Natural killer cell (primary cell): ENCODE measurements at regions not wholly inside any gene's neighbourhood (a gene's known extent, or its start where the extent isn't known, plus 50 kb on each side); places are given as distances from the start of the nearest gene placed in this dataset.

Source experiments
- ATAC-seq, 3 donors: fragments of 150-1000 bp in 2 of 3; fragments of 200-7000 bp in 1 of 3; cut with Tn5 transposase; 1 replicate in 1 of 3; 2 replicates in 2 of 3; pipeline ENCODE4 v1.10.0; 2021; ENCODE audit warnings: mild to moderate bottlenecking in 2 of 3, moderate library complexity in 2 of 3
- DNase-seq, 2 donors: peaks; one replicate each; pipeline versions ENCODE4 v3.0.0 to v3.0.0-alpha.2; 2013 to 2021; ENCODE audit warnings: mixed read lengths in 1 of 2
- H3K27ac ChIP-seq: one replicate; pipeline ENCODE4 v1.5.1; 2013; ENCODE audit warnings: mild to moderate bottlenecking, low read length
- H3K27me3 ChIP-seq: one replicate; pipeline ENCODE4 v1.6.1; 2013; ENCODE audit warnings: low read length; ENCODE audit not compliant: control insufficient read depth, insufficient read depth
- H3K36me3 ChIP-seq: one replicate; pipeline ENCODE4 v1.6.1; 2013; ENCODE audit warnings: low read length; ENCODE audit not compliant: control insufficient read depth, insufficient read depth
- H3K4me1 ChIP-seq: one replicate; pipeline ENCODE4 v1.6.1; 2013; ENCODE audit warnings: low read length; ENCODE audit not compliant: control insufficient read depth, insufficient read depth
- H3K4me3 ChIP-seq: one replicate; pipeline ENCODE4 v1.5.1; 2013; ENCODE audit warnings: low read length
- H3K9me3 ChIP-seq: one replicate; pipeline ENCODE4 v1.6.1; 2013; ENCODE audit warnings: low read length; ENCODE audit not compliant: control insufficient read depth, insufficient read depth
- H3K27ac Mint-ChIP-seq, 2 donors: one replicate each; pipeline ENCODE4 v1.8.0; 2022; ENCODE audit warnings: mild to moderate bottlenecking in 2 of 2, mixed read lengths in 2 of 2, moderate library complexity in 1 of 2
- H3K27me3 Mint-ChIP-seq, 2 donors: one replicate each; pipeline ENCODE4 v1.8.0; 2022; ENCODE audit warnings: low read depth in 2 of 2, mixed read lengths in 2 of 2
- H3K36me3 Mint-ChIP-seq: one replicate; pipeline ENCODE4 v1.8.0; 2022; ENCODE audit warnings: mixed read lengths
- H3K4me1 Mint-ChIP-seq, 2 donors: one replicate each; pipeline ENCODE4 v1.8.0; 2022; ENCODE audit warnings: mixed read lengths in 2 of 2
- H3K4me3 Mint-ChIP-seq: one replicate; pipeline ENCODE4 v1.8.0; 2022; ENCODE audit warnings: mild to moderate bottlenecking, moderate library complexity, mixed read lengths
- H3K9me3 Mint-ChIP-seq, 2 donors: one replicate each; pipeline ENCODE4 v1.8.0; 2022; ENCODE audit warnings: mixed read lengths in 2 of 2
- WGBS: methylation state at CpG from one replicate; pipeline ENCODE4 v1.1.7; 2013; ENCODE audit warnings: missing lambda C conversion rate; ENCODE audit not compliant: insufficient coverage; 5-methylcytosine and 5-hydroxymethylcytosine counted together
- intact Hi-C: fragments of 100-400 bp; cut with micrococcal nuclease; formaldehyde crosslinking; loops from one replicate; pipeline ENCODE4 v1.14.2; 2022
- TF ChIP-seq, protein P1 (sequence below): fragments of 200-600 bp; IDR thresholded peaks from one replicate; pipeline ENCODE4 v1.8.0; 2022; ENCODE audit warnings: antibody characterized with exemption

DNA sequence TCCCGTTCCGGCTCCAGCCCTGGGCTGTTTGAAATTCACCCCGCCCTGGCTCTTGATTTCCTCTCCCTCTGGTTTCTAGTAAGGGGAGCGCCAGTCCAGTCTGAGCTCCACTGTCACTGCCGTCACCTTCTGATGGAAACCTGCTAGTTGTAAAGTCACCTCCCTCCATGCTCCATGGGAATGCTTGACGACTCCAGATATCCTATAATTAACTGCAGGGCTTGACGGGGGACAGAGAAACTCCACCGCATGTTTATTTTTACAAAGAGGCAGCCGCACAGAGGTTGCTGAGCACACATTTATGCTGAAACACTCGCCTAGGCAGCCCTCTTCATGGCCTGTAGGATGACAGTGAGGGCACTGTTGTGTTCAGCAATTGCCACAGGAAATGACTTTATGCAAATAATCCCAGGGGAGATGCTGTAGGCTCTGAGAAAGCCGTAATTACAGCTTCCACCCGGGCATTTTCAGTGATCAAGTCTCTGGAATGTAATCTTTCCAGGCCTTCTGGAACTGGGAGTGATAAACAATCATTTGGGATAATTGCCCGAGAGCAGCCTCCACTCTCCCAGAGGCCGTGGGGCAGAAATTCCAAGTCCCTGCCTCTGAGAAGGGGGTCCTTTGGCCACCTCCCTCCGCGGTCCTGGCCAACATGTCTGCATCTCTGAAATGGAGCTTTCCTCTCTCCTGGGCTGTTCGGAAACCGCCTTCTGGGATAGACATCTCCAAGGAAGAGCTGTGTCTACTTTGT is 300.5 kb downstream of the KLF6 start:
- Mint-ChIP-seq H3K27me3 (peaks cover 5 to 6% of the 10 kb centered on the region in 2 donors), H3K27ac (no peak overlapping the region), H3K36me3 (no peaks in the 10 kb centered on the region), H3K9me3 (peaks cover 0 to 2% of the 10 kb centered on the region in 2 donors), H3K4me3 (no peak overlapping the region), H3K4me1 (peaks cover 12 to 17% of the 10 kb centered on the region in 2 donors)
- no peak for DNase-seq
- H3K27ac ChIP-seq, result peak overlapping the region; percentile 84
- no peaks in the 10 kb centered on the region for H3K36me3 ChIP-seq
- H3K4me3 ChIP-seq, result peak overlapping the region; percentile 33
- ATAC-seq, result no peak
- TF ChIP-seq, protein P1, sequence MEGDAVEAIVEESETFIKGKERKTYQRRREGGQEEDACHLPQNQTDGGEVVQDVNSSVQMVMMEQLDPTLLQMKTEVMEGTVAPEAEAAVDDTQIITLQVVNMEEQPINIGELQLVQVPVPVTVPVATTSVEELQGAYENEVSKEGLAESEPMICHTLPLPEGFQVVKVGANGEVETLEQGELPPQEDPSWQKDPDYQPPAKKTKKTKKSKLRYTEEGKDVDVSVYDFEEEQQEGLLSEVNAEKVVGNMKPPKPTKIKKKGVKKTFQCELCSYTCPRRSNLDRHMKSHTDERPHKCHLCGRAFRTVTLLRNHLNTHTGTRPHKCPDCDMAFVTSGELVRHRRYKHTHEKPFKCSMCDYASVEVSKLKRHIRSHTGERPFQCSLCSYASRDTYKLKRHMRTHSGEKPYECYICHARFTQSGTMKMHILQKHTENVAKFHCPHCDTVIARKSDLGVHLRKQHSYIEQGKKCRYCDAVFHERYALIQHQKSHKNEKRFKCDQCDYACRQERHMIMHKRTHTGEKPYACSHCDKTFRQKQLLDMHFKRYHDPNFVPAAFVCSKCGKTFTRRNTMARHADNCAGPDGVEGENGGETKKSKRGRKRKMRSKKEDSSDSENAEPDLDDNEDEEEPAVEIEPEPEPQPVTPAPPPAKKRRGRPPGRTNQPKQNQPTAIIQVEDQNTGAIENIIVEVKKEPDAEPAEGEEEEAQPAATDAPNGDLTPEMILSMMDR, result no peak
- no peaks in the 10 kb centered on the region for H3K27me3 ChIP-seq
- 78% methylated on average over 18 of the region's 18 CpGs for WGBS
- intact Hi-C loops, result no loop called here
- peaks cover 19% of the 10 kb centered on the region for H3K4me1 ChIP-seq
- H3K9me3 ChIP-seq, result no peaks in the 10 kb centered on the region

DNA sequence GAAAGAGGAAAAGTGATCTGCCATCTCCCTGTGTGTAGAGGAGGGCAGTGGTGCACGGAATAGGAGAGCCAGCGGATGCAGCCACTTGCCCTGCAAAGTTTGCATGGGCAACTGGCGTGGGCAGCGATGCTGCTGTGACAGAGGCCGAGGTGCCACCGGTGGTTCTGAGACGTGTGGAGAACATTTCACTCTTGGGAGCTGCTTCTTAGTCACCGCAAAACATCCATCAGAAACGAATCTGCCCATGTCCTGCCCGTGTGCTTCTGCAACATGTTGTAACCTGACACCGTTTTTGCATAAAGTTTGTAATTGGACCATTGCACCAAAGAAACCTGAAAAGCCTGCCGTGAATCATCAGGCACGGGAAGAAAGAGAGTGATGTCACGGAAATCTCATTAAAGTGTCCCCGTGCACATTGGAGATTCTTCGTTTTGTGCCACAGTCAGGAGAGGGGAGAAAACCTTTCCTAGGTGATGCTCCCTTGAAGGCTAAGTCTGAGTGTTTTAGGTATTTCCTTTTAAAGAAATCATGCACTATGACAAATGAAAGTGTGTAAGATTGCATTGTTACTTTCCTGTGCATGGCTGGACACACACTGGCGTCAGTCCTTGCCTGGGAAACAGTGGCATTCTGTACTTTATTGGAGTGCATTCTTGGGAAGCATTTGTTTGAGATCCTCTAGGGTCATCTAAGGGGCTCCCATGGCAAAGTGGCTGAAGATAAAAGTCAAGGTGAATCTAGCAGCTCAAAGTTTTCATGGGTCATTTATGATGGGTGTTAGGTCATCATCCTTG is 302.6 kb downstream of the KLF6 start:
- Mint-ChIP-seq H3K36me3 (no peaks in the 10 kb centered on the region), H3K9me3 (no peaks in the 10 kb centered on the region), H3K4me1 (peaks cover 12 to 21% of the 10 kb centered on the region in 2 donors), H3K27me3 (peaks cover 9 to 11% of the 10 kb centered on the region in 2 donors), H3K27ac (no peak overlapping the region), H3K4me3 (no peak overlapping the region)
- H3K4me1 ChIP-seq, result peaks cover 19% of the 10 kb centered on the region
- ATAC-seq (no peak), DNase-seq (no peak)
- intact Hi-C loops, result no loop called here
- H3K36me3 ChIP-seq, result no peaks in the 10 kb centered on the region
- H3K4me3 ChIP-seq, result no peak overlapping the region
- no peaks in the 10 kb centered on the region for H3K9me3 ChIP-seq
- H3K27ac ChIP-seq, result no peak overlapping the region
- 57% methylated on average over 17 of the region's 17 CpGs for WGBS
- no peaks in the 10 kb centered on the region for H3K27me3 ChIP-seq
- TF ChIP-seq, protein P1, result no peak

DNA sequence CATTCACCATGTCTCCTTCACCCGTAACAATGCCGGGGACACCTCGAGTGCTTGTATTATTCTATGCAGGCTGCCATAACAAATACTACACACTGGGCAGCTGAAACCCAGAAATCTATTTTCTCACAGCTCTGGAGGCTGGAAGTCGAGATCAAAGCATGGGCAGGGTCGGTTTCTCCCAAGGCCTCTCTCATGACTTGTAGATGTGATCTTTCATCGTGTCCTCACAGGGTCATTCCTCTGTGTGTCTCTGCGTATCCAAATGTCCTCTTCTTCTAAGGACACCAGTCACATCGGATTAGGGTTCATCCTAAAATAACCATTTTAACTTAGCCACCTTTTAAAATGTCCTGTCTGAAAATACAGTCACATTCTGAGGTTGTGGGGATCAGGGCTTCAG is 303.5 kb downstream of the KLF6 start:
- Mint-ChIP-seq H3K4me3 (no peak overlapping the region), H3K9me3 (no peaks in the 10 kb centered on the region), H3K27ac (no peak overlapping the region), H3K36me3 (no peaks in the 10 kb centered on the region), H3K4me1 (peaks cover 12 to 21% of the 10 kb centered on the region in 2 donors), H3K27me3 (peaks cover 9 to 18% of the 10 kb centered on the region in 2 donors)
- Histone ChIP-seq H3K27me3 (no peaks in the 10 kb centered on the region), H3K4me1 (peaks cover 19% of the 10 kb centered on the region), H3K4me3 (no peak overlapping the region), H3K27ac (no peak overlapping the region), H3K36me3 (no peaks in the 10 kb centered on the region), H3K9me3 (no peaks in the 10 kb centered on the region)
- intact Hi-C loops, result no loop called here
- 92% methylated on average over 7 of the region's 8 CpGs for WGBS
- ATAC-seq (no peak), DNase-seq (no peak)
- TF ChIP-seq, protein P1, result no peak
